ENCODE measurements at regions not wholly inside any gene's neighbourhood (a gene's known extent, or its start where the extent isn't known, plus 50 kb on each side); places are given as distances from the start of the nearest gene placed in this dataset.

GRCh38 chr15:91482799-91483198, 370.7 kb upstream of the SLCO3A1 start:
- intact Hi-C loops (cut with DNase I): no loop called here
- Histone ChIP-seq H3K4me1 (no peaks in the 10 kb centered on the region), H3K27me3 (ENCODE audit: low read depth) (no peaks in the 10 kb centered on the region), H3K9me3 (no peaks in the 10 kb centered on the region), H3K36me3 (no peaks in the 10 kb centered on the region), H3K4me3 (no peak overlapping the region), H3K27ac (no peak overlapping the region)
- DNase-seq (no peak), ATAC-seq (no peak)
- no peak for TF ChIP-seq CTCF (IDR thresholded peaks at IDR 0.05)

- no peak for TF ChIP-seq CTCF (IDR thresholded peaks at IDR 0.05)
- Histone ChIP-seq H3K4me1 (no peaks in the 10 kb centered on the region), H3K27ac (no peak overlapping the region), H3K36me3 (no peaks in the 10 kb centered on the region), H3K9me3 (no peaks in the 10 kb centered on the region), H3K27me3 (ENCODE audit: low read depth) (no peaks in the 10 kb centered on the region), H3K4me3 (no peak overlapping the region)
- intact Hi-C loops (cut with DNase I): no loop called here
- DNase-seq (no peak), ATAC-seq (no peak)
Measured at GRCh38 chr15:91484141-91484540, 369.4 kb upstream of the SLCO3A1 start.

DNA sequence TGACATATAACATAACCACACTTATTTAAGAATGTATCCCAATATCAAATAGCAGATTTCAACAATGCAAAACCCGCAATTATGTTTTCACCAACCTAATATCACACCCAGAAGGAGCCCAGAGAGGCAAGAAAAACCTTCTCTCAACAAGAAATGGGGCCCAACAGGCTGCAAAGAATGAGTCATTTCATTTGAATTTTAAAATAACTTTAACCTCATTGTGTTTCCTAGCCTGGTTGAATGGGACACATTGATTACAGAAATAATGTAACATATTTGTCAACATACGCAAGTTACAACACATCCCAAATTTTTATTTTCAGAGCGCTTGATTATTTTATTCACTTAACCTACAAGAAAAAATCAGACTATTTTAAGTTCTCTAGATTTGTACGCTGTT, 365.1 kb upstream of the SLCO3A1 start:
- no peak overlapping the region for H3K4me3 ChIP-seq

DNA sequence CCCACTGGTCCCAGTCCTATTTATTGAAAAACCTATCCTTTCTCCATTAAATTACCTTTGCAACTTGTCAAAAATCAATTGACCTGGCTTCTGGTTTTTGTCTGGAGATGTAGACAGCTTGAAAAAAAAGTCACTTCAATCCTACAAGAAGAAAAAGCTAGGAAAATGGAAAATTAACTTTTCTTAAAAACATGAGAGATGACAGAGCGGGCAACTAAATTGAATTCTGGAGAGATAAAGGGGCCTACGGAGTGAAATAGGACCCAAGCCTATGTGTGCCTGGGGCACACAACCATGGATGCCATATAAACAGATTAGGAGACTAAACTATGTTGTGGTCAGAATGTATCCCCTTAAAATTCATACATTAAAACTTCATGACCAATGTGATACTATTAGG, 363.3 kb upstream of the SLCO3A1 start:
- Histone ChIP-seq H3K9me3 (no peaks in the 10 kb centered on the region), H3K4me1 (no peaks in the 10 kb centered on the region), H3K27ac (no peak overlapping the region), H3K27me3 (ENCODE audit: low read depth) (no peaks in the 10 kb centered on the region), H3K36me3 (no peaks in the 10 kb centered on the region), H3K4me3 (no peak overlapping the region)
- DNase-seq: no peak
- no peak for ATAC-seq
- intact Hi-C loops (cut with DNase I): no loop called here
- no peak for TF ChIP-seq CTCF (IDR thresholded peaks at IDR 0.05)

More for the DNA sequence above, 365.1 kb upstream of the SLCO3A1 start:
- no peaks in the 10 kb centered on the region for H3K36me3 ChIP-seq
- no peaks in the 10 kb centered on the region for H3K27me3 ChIP-seq (ENCODE audit: low read depth)
- TF ChIP-seq CTCF (IDR thresholded peaks at IDR 0.05): no peak
- H3K27ac ChIP-seq: no peak overlapping the region
- no peak for DNase-seq
- no peak for ATAC-seq
- intact Hi-C loops (cut with DNase I): no loop called here
- no peaks in the 10 kb centered on the region for H3K4me1 ChIP-seq
- no peaks in the 10 kb centered on the region for H3K9me3 ChIP-seq

GRCh38 chr15:91491101-91491950, 362.2 kb upstream of the SLCO3A1 start:
- Histone ChIP-seq H3K9me3 (no peaks in the 10 kb centered on the region), H3K4me3 (no peak overlapping the region), H3K4me1 (no peaks in the 10 kb centered on the region), H3K27ac (no peak overlapping the region), H3K36me3 (no peaks in the 10 kb centered on the region), H3K27me3 (ENCODE audit: low read depth) (no peaks in the 10 kb centered on the region)
- intact Hi-C loops (cut with DNase I): no loop called here
- TF ChIP-seq CTCF (IDR thresholded peaks at IDR 0.05): no peak
- DNase-seq (no peak), ATAC-seq (no peak)

All from lower lobe of right lung (tissue), 2 donors.